Neural progenitor cell (in vitro differentiated cells): ENCODE measurements at regions not wholly inside any gene's neighbourhood (a gene's known extent, or its start where the extent isn't known, plus 50 kb on each side); places are given as distances from the start of the nearest gene placed in this dataset.

Source experiments
- DNase-seq: peaks from one replicate; pipeline ENCODE4 v3.0.0-alpha.2; 2016; ENCODE audit warnings: low spot score
- H2AFZ ChIP-seq: fragments of 200-600 bp; sonication (generic); replicated peaks from 2 replicates; pipeline ENCODE4 v1.6.1; 2016; ENCODE audit warnings: antibody characterized with exemption
- H3F3A ChIP-seq: fragments of 200-600 bp; sonication (generic); 2 replicates; pipeline ENCODE4 v1.6.1; 2016; ENCODE audit warnings: antibody characterized with exemption, low read depth
- H3K27ac ChIP-seq: fragments of 200-600 bp; sonication (generic); 2 replicates; pipeline ENCODE4 v1.5.1; 2016; ENCODE audit warnings: mild to moderate bottlenecking
- H3K27me3 ChIP-seq: fragments of 200-600 bp; sonication (generic); 2 replicates; pipeline ENCODE4 v1.6.1; 2016; ENCODE audit warnings: mild to moderate bottlenecking, moderate library complexity
- H3K36me3 ChIP-seq: fragments of 200-600 bp; sonication (generic); 2 replicates; pipeline ENCODE4 v1.5.1; 2016
- H3K4me1 ChIP-seq: fragments of 200-600 bp; sonication (generic); 2 replicates; pipeline ENCODE4 v1.6.1; 2016; ENCODE audit warnings: mixed run types
- H3K4me2 ChIP-seq: fragments of 200-600 bp; sonication (generic); 2 replicates; pipeline ENCODE4 v1.6.1; 2016
- H3K4me3 ChIP-seq: fragments of 200-600 bp; sonication (generic); 2 replicates; pipeline ENCODE4 v1.5.1; 2016
- H3K79me2 ChIP-seq: fragments of 200-600 bp; sonication (generic); 2 replicates; pipeline ENCODE4 v1.6.1; 2016; ENCODE audit warnings: low read depth
- H3K9ac ChIP-seq: fragments of 200-600 bp; sonication (generic); 2 replicates; pipeline ENCODE4 v1.6.1; 2016
- H3K9me3 ChIP-seq: fragments of 200-600 bp; sonication (generic); 2 replicates; pipeline ENCODE4 v1.5.1; 2016; ENCODE audit warnings: low read depth
- H4K20me1 ChIP-seq: fragments of 200-600 bp; sonication (generic); 2 replicates; pipeline ENCODE4 v1.6.1; 2016; ENCODE audit warnings: low read depth
- H3K27ac Mint-ChIP-seq: 3 replicates; pipeline ENCODE4 v1.8.0; 2021; ENCODE audit warnings: mixed read lengths
- H3K27me3 Mint-ChIP-seq: 2 replicates; pipeline ENCODE4 v1.8.0; 2022; ENCODE audit warnings: low read depth, mild to moderate bottlenecking, inconsistent platforms, moderate library complexity, mixed read lengths; ENCODE audit not compliant: insufficient read depth
- H3K36me3 Mint-ChIP-seq: 3 replicates; pipeline ENCODE4 v1.8.0; 2021; ENCODE audit warnings: mixed read lengths
- H3K4me1 Mint-ChIP-seq: 3 replicates; pipeline ENCODE4 v1.8.0; 2021; ENCODE audit warnings: mixed read lengths
- H3K4me3 Mint-ChIP-seq: 3 replicates; pipeline ENCODE4 v1.8.0; 2021; ENCODE audit warnings: mild to moderate bottlenecking, moderate library complexity, mixed read lengths
- H3K9me3 Mint-ChIP-seq: 3 replicates; pipeline ENCODE4 v1.8.0; 2020; ENCODE audit warnings: mixed read lengths
- CTCF ChIP-seq: fragments of 200-600 bp; sonication (generic); IDR thresholded peaks from 2 replicates; pipeline ENCODE4 v1.5.1; 2017; ENCODE audit warnings: antibody characterized with exemption, mild to moderate bottlenecking
- EZH2 ChIP-seq: fragments of 200-600 bp; sonication (generic); IDR thresholded peaks from 2 replicates; pipeline ENCODE4 v1.6.1; 2017; ENCODE audit warnings: antibody characterized with exemption, mild to moderate bottlenecking, moderate library complexity
- EZH2phosphoT487 ChIP-seq: fragments of 200-600 bp; sonication (generic); IDR thresholded peaks from 2 replicates; pipeline ENCODE4 v1.6.1; 2017; ENCODE audit warnings: antibody characterized with exemption

GRCh38 chr1:198040880-198041279, 115.9 kb upstream of the NEK7 start:
- Histone ChIP-seq H4K20me1 (no peaks in the 10 kb centered on the region), H2AFZ (no peak overlapping the region), H3K4me1 (no peaks in the 10 kb centered on the region), H3K36me3 (no peaks in the 10 kb centered on the region), H3K9ac (no peak overlapping the region), H3K4me2 (no peak overlapping the region), H3K27me3 (no peaks in the 10 kb centered on the region), H3K9me3 (no peaks in the 10 kb centered on the region), H3K4me3 (no peak overlapping the region), H3F3A (no peaks in the 10 kb centered on the region), H3K27ac (no peak overlapping the region), H3K79me2 (no peaks in the 10 kb centered on the region)
- Mint-ChIP-seq H3K4me1 (no peaks in the 10 kb centered on the region), H3K4me3 (no peak overlapping the region), H3K27me3 (no peaks in the 10 kb centered on the region), H3K36me3 (no peaks in the 10 kb centered on the region), H3K9me3 (no peaks in the 10 kb centered on the region), H3K27ac (no peak overlapping the region)
- no peak for DNase-seq
- no peak for TF ChIP-seq EZH2
- no peak for TF ChIP-seq CTCF
- TF ChIP-seq EZH2phosphoT487, result no peak

GRCh38 chr1:198042168-198042567, 114.6 kb upstream of the NEK7 start:
- no peaks in the 10 kb centered on the region for H3K36me3 ChIP-seq

GRCh38 chr1:198047913-198048312, 108.9 kb upstream of the NEK7 start:
- Histone ChIP-seq H3K9ac (no peak overlapping the region), H3K4me2 (no peak overlapping the region), H3K27ac (no peak overlapping the region), H3K9me3 (no peaks in the 10 kb centered on the region), H2AFZ (no peak overlapping the region), H3K27me3 (no peaks in the 10 kb centered on the region), H3F3A (no peaks in the 10 kb centered on the region), H3K4me1 (peaks cover 3% of the 10 kb centered on the region), H4K20me1 (no peaks in the 10 kb centered on the region), H3K36me3 (no peaks in the 10 kb centered on the region), H3K4me3 (no peak overlapping the region), H3K79me2 (no peaks in the 10 kb centered on the region)
- Mint-ChIP-seq H3K4me3 (no peak overlapping the region), H3K4me1 (no peaks in the 10 kb centered on the region), H3K27me3 (no peaks in the 10 kb centered on the region), H3K27ac (no peak overlapping the region), H3K36me3 (no peaks in the 10 kb centered on the region), H3K9me3 (peaks cover 2% of the 10 kb centered on the region)
- TF ChIP-seq EZH2phosphoT487 (no peak), CTCF (no peak), EZH2 (no peak)
- DNase-seq, result no peak

More at GRCh38 chr1:198042168-198042567, 114.6 kb upstream of the NEK7 start:
- H3K4me1 ChIP-seq, result peaks cover 3% of the 10 kb centered on the region
- no peak overlapping the region for H3K4me2 ChIP-seq
- no peak for DNase-seq
- no peak overlapping the region for H3K4me3 Mint-ChIP-seq
- H3K9ac ChIP-seq, result no peak overlapping the region
- no peaks in the 10 kb centered on the region for H3K4me1 Mint-ChIP-seq
- no peaks in the 10 kb centered on the region for H3K36me3 Mint-ChIP-seq
- no peaks in the 10 kb centered on the region for H3K9me3 ChIP-seq
- H4K20me1 ChIP-seq, result no peaks in the 10 kb centered on the region
- H3K79me2 ChIP-seq, result no peaks in the 10 kb centered on the region
- TF ChIP-seq EZH2 (no peak), CTCF (no peak), EZH2phosphoT487 (no peak)
- no peak overlapping the region for H3K27ac ChIP-seq
- no peaks in the 10 kb centered on the region for H3K9me3 Mint-ChIP-seq
- H3K27ac Mint-ChIP-seq, result no peak overlapping the region
- no peak overlapping the region for H2AFZ ChIP-seq
- no peaks in the 10 kb centered on the region for H3K27me3 ChIP-seq
- H3K4me3 ChIP-seq, result no peak overlapping the region
- no peaks in the 10 kb centered on the region for H3F3A ChIP-seq
- H3K27me3 Mint-ChIP-seq, result no peaks in the 10 kb centered on the region
